Endothelial cell (in vitro differentiated cells): ENCODE measurements at regions not wholly inside any gene's neighbourhood (a gene's known extent, or its start where the extent isn't known, plus 50 kb on each side); places are given as distances from the start of the nearest gene placed in this dataset.
"Not testable (repeated sequence)": the region's sequence is repeated elsewhere in the genome, so short reads cannot be mapped to it uniquely, and the experiment has no call there.

ENCODE experiments used
- DNase-seq: peaks from one replicate; pipeline ENCODE4 v3.0.0; 2021; ENCODE audit warnings: low spot score
- H3K27ac Mint-ChIP-seq: one replicate; pipeline ENCODE4 v1.8.0; 2021; ENCODE audit warnings: mixed read lengths, inconsistent platforms; ENCODE audit not compliant: unreplicated experiment
- H3K27me3 Mint-ChIP-seq: one replicate; pipeline ENCODE4 v1.8.0; 2021; ENCODE audit warnings: mild to moderate bottlenecking, moderate library complexity, mixed read lengths, inconsistent platforms; ENCODE audit not compliant: unreplicated experiment
- H3K36me3 Mint-ChIP-seq: one replicate; pipeline ENCODE4 v1.8.0; 2021; ENCODE audit warnings: mild to moderate bottlenecking, low read depth, mixed read lengths, inconsistent platforms; ENCODE audit not compliant: unreplicated experiment
- H3K4me1 Mint-ChIP-seq: one replicate; pipeline ENCODE4 v1.8.0; 2021; ENCODE audit warnings: mild to moderate bottlenecking, mixed read lengths, inconsistent platforms; ENCODE audit not compliant: unreplicated experiment
- H3K4me3 Mint-ChIP-seq: one replicate; pipeline ENCODE4 v1.8.0; 2021; ENCODE audit warnings: mild to moderate bottlenecking, mixed read lengths, inconsistent platforms; ENCODE audit not compliant: unreplicated experiment
- H3K9me3 Mint-ChIP-seq: one replicate; pipeline ENCODE4 v1.8.0; 2021; ENCODE audit warnings: mixed read lengths, inconsistent platforms; ENCODE audit not compliant: unreplicated experiment
- TF ChIP-seq, protein P1 (sequence below): fragments of 200-600 bp; sonication (generic); IDR thresholded peaks from one replicate; pipeline ENCODE4 v1.5.0; 2021; ENCODE audit warnings: antibody characterized with exemption; ENCODE audit not compliant: unreplicated experiment

DNA sequence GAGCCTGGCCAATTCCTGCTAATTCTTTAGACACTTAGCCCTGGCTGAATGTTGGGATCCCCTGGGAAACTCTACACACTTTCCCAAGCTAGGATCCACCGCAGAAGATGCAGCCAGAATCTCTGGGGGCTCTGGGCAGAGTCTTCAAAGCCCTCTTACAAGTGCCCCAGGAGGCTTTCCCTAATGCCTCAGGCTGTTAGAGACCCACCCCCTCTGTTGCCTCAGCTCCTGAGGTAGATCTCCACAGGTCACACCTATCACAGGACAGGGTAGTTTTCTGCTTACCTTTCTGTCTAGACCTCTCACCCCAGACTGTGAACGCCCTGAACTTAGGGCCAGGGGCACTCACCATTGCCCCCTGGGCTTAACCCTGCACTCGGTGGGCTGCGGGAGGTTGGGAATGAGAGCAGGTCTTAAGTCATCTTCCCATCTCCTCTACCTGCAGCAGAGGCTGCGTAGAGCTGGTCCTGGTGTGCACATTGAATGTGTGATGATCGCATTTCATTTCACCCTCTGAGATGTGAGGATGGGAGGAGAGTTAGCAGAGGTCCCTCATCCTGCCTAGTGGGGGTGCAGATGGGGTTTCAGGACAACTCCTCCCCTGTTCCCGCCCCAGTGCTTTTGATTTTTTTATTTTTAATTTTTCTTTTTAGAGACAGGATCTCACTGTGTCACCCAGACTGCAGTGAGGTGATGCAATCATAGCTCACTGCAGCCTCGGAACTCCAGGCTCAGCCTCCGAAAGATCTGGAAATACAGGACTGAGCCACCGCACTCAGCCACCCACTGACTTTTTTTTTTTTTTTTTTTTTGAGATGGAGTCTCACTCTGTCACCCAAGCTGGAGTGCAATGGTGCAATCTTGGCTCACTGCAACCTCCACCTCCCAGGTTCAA lies 89.0 kb upstream of the LHX1 start:
- no peak overlapping the region for H3K27ac Mint-ChIP-seq
- no peak for DNase-seq
- no peak overlapping the region for H3K4me3 Mint-ChIP-seq
- peaks cover 45% of the 10 kb centered on the region for H3K4me1 Mint-ChIP-seq
- TF ChIP-seq, protein P1, sequence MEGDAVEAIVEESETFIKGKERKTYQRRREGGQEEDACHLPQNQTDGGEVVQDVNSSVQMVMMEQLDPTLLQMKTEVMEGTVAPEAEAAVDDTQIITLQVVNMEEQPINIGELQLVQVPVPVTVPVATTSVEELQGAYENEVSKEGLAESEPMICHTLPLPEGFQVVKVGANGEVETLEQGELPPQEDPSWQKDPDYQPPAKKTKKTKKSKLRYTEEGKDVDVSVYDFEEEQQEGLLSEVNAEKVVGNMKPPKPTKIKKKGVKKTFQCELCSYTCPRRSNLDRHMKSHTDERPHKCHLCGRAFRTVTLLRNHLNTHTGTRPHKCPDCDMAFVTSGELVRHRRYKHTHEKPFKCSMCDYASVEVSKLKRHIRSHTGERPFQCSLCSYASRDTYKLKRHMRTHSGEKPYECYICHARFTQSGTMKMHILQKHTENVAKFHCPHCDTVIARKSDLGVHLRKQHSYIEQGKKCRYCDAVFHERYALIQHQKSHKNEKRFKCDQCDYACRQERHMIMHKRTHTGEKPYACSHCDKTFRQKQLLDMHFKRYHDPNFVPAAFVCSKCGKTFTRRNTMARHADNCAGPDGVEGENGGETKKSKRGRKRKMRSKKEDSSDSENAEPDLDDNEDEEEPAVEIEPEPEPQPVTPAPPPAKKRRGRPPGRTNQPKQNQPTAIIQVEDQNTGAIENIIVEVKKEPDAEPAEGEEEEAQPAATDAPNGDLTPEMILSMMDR, result no peak
- H3K36me3 Mint-ChIP-seq, result peaks cover 4% of the 10 kb centered on the region
- H3K27me3 Mint-ChIP-seq, result peaks cover 13% of the 10 kb centered on the region
- no peaks in the 10 kb centered on the region for H3K9me3 Mint-ChIP-seq

DNA sequence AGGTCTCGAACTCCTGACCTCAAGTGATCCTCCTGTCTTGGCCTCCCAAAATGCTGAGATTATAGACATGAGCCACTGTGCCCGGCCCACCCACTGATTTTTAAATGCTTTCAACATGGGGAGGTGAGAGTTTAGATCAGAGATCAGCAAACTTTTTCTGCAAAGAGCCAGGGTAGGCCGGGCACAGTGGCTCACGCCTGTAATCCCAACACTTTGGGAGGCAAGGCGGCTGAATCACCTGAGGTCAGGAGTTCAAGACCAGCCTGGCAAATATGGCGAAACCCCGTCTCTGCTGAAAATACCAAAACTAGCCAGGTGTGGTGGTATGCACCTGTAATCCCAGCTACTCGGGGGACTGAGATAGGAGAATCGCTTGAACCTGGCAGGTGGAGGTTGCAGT lies 88.3 kb upstream of the LHX1 start:
- DNase-seq, H3K4me3 Mint-ChIP-seq, H3K27ac Mint-ChIP-seq, H3K9me3 Mint-ChIP-seq, H3K36me3 Mint-ChIP-seq: not testable (repeated sequence)
- Mint-ChIP-seq H3K27me3 (peaks cover 13% of the 10 kb centered on the region), H3K4me1 (peaks cover 45% of the 10 kb centered on the region)

DNA sequence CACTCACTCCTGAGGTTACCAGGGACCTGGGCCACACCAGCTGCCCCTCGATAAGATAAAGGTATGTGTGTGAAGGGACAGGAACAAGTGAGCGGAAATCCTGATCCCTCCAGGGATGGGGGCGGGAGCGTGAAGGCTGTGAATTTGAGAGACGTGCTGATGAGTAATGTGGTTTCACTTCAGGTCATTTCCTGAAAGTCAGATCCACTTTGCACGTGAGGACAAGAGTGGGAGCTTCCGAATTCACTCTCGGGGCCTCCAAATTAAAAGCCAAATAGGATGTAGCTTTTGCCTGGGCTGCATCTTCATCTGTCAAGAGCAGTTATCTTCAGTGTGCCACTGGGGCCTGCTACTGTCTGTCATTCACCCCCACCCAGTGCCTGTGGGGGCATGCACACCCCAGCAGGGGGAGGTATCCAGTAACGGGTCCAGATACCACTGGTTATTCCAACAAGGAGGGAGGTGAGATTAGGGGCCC lies 87.4 kb upstream of the LHX1 start:
- peak overlapping the region; percentile 41 for H3K27ac Mint-ChIP-seq
- peaks cover 10% of the 10 kb centered on the region for H3K27me3 Mint-ChIP-seq
- no peak overlapping the region for H3K4me3 Mint-ChIP-seq
- H3K36me3 Mint-ChIP-seq, result no peaks in the 10 kb centered on the region
- TF ChIP-seq, protein P1, result no peak
- peak; percentile 38 for DNase-seq
- peaks cover 41% of the 10 kb centered on the region for H3K4me1 Mint-ChIP-seq
- no peaks in the 10 kb centered on the region for H3K9me3 Mint-ChIP-seq

DNA sequence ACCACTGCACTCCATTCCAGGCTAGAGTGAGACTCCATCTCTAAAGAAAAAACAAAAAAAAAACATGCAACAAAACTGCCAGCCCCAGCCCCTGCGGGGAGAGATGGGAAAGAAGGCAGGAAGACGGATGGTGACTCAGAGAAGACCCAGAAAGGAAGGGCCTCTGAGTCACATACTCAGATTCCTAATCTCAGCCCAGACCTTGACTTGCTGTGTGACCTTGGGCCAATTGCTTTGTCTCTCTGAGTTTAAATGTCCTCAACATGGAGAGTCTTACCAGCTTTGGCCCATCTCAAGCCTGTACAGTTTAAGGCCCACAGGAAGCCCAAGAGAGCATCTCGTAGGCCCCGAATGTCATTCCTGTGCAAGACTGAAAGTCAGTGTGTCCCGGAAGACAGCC lies 86.5 kb upstream of the LHX1 start:
- TF ChIP-seq, protein P1, result no peak
- Mint-ChIP-seq H3K9me3 (no peaks in the 10 kb centered on the region), H3K4me1 (peaks cover 38% of the 10 kb centered on the region), H3K27ac (no peak overlapping the region), H3K4me3 (no peak overlapping the region), H3K36me3 (no peaks in the 10 kb centered on the region), H3K27me3 (peaks cover 5% of the 10 kb centered on the region)
- DNase-seq, result no peak

DNA sequence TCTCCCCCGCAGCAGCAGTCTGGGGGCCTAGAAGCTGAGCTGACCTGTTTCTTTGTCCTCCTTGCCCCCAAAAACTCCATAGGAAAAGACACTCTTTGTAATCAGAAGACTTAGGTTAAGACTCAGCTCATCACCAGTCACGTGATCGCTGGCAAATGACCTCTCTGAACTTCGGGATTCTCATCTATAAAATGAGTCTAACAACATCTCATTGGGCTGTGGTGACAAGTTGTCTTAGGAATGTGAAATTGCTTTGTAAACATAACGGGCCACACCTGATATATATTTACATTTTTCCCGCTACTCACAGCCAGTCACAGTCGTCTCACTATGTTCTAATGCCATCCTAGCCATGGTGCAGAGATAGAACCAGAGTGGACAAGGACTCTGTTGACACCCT lies 86.0 kb upstream of the LHX1 start:
- Mint-ChIP-seq H3K27ac (no peak overlapping the region), H3K4me3 (no peak overlapping the region), H3K27me3 (peaks cover 3% of the 10 kb centered on the region), H3K9me3 (no peaks in the 10 kb centered on the region), H3K36me3 (no peaks in the 10 kb centered on the region), H3K4me1 (peaks cover 34% of the 10 kb centered on the region)
- DNase-seq, result no peak
- TF ChIP-seq, protein P1, result no peak

DNA sequence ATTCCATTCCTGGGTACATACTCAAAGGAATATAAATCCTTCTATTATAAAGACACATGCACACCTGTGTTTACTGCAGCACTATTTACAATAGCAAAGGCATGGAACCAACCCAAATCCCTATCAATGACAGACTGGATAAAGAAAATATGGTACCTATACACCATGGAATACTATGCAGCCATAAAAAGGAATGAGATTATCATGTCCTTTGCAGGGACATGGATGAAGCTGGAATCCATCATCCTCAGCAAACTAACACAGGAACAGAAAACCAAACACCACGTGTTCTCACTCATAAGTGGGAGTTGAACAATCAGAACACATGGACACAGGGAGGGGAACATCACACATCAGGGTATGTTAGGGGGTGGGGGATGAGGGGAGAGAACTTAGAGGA lies 84.8 kb upstream of the LHX1 start:
- DNase-seq, H3K9me3 Mint-ChIP-seq, H3K27me3 Mint-ChIP-seq, H3K36me3 Mint-ChIP-seq, H3K27ac Mint-ChIP-seq, H3K4me3 Mint-ChIP-seq: not testable (repeated sequence)
- peaks cover 22% of the 10 kb centered on the region for H3K4me1 Mint-ChIP-seq
